Upper lobe of left lung (tissue), 6 donors: ENCODE measurements at regions not wholly inside any gene's neighbourhood (a gene's known extent, or its start where the extent isn't known, plus 50 kb on each side); places are given as distances from the start of the nearest gene placed in this dataset.

Source experiments
- ATAC-seq, 2 donors: fragments of 200-7000 bp; cut with Tn5 transposase; one replicate each; pipeline ENCODE4 v1.9.1; 2022; ENCODE audit warnings: mild to moderate bottlenecking in 2 of 2, moderate library complexity in 2 of 2; ENCODE audit not compliant: low FRiP score in 2 of 2
- DNase-seq, 2 donors: peaks; one replicate each; pipeline ENCODE4 v3.0.0-alpha.2; 2019 to 2020
- H3K27ac ChIP-seq, 4 donors: fragments of 200-600 bp; sonication (generic); one replicate each; pipeline ENCODE4 v1.5.1; 2016 to 2019
- H3K27me3 ChIP-seq, 4 donors: fragments of 200-600 bp; sonication (generic); one replicate each; pipeline ENCODE4 v1.5.1; 2017 to 2019
- H3K36me3 ChIP-seq, 4 donors: fragments of 200-600 bp; sonication (generic); one replicate each; pipeline ENCODE4 v1.5.1; 2016 to 2019
- H3K4me1 ChIP-seq, 4 donors: fragments of 200-600 bp; sonication (generic); one replicate each; pipeline ENCODE4 v1.5.1; 2018 to 2019
- H3K4me3 ChIP-seq, 4 donors: fragments of 200-600 bp; sonication (generic); one replicate each; pipeline ENCODE4 v1.5.1; 2017 to 2019; ENCODE audit warnings: mild to moderate bottlenecking in 2 of 4, moderate library complexity in 1 of 4
- H3K9me3 ChIP-seq, 4 donors: fragments of 200-600 bp; sonication (generic); one replicate each; pipeline ENCODE4 v1.5.1; 2018 to 2019
- CTCF ChIP-seq, 6 experiments: fragments of 450-650 bp in 4 of 6; fragments of 200-600 bp in 2 of 6; sonication (generic) in 2 of 6; IDR thresholded peaks; one replicate each; pipeline ENCODE4 v1.5.1; 2016 to 2019; ENCODE audit warnings: antibody characterized with exemption in 6 of 6
- EP300 ChIP-seq, 4 donors: sonication (generic); formaldehyde crosslinking; IDR thresholded peaks; one replicate each; pipeline ENCODE4 v1.5.1; 2017; ENCODE audit warnings: antibody characterized with exemption in 4 of 4, control low read depth in 2 of 4
- POLR2A ChIP-seq, 4 donors: fragments of 450-650 bp; IDR thresholded peaks; one replicate each; pipeline ENCODE4 v1.5.1; 2016 to 2017; ENCODE audit warnings: antibody characterized with exemption in 4 of 4, mild to moderate bottlenecking in 2 of 4
- POLR2AphosphoS5 ChIP-seq, 2 donors: sonication (generic); formaldehyde crosslinking; IDR thresholded peaks; one replicate each; pipeline ENCODE4 v1.5.1; 2017; ENCODE audit warnings: antibody characterized with exemption in 2 of 2
- WGBS, 2 donors: methylation state at CpG; one replicate each; pipeline ENCODE4 v1.1.5; 2017 to 2018; 5-methylcytosine and 5-hydroxymethylcytosine counted together
- donor health status: DM: no; HTN: no; CAD: no; lungs with moderate emphysema.
- donor health status: DM: no; HTN: yes; CAD: no; lungs with severe emphysema.

- Histone ChIP-seq H3K27me3 (no peaks in the 10 kb centered on the region), H3K36me3 (no peaks in the 10 kb centered on the region), H3K27ac (no peak overlapping the region), H3K4me1 (no peaks in the 10 kb centered on the region), H3K9me3 (no peaks in the 10 kb centered on the region), H3K4me3 (no peak overlapping the region)
- no peak for TF ChIP-seq CTCF (IDR thresholded peaks at IDR 0.05)
- TF ChIP-seq POLR2A (IDR thresholded peaks at IDR 0.05), result no peak
- no peak for TF ChIP-seq EP300 (IDR thresholded peaks at IDR 0.05)
- no peak for TF ChIP-seq POLR2AphosphoS5 (IDR thresholded peaks at IDR 0.05)
- DNase-seq (no peak), ATAC-seq (no peak)
- 68 to 88% methylated on average over 4 of the region's 4 CpGs for WGBS, 2 donors
These were observed 433.4 kb upstream of the NFE2L3 start for GRCh38 chr7:25718596-25718995.

- Histone ChIP-seq H3K27ac (no peak overlapping the region), H3K27me3 (no peaks in the 10 kb centered on the region), H3K4me1 (no peaks in the 10 kb centered on the region), H3K4me3 (no peak overlapping the region), H3K36me3 (no peaks in the 10 kb centered on the region), H3K9me3 (no peaks in the 10 kb centered on the region)
- no peak for TF ChIP-seq POLR2A (IDR thresholded peaks at IDR 0.05)
- TF ChIP-seq EP300 (IDR thresholded peaks at IDR 0.05), result no peak
- TF ChIP-seq POLR2AphosphoS5 (IDR thresholded peaks at IDR 0.05), result no peak
- TF ChIP-seq CTCF (IDR thresholded peaks at IDR 0.05), result no peak
- DNase-seq (no peak), ATAC-seq (no peak)
- 94% methylated on average over 5 of the region's 5 CpGs for WGBS, 2 donors
These were observed 432.7 kb upstream of the NFE2L3 start for GRCh38 chr7:25719190-25719896.

- Histone ChIP-seq H3K4me3 (no peak overlapping the region), H3K9me3 (no peaks in the 10 kb centered on the region), H3K36me3 (no peaks in the 10 kb centered on the region), H3K27me3 (no peaks in the 10 kb centered on the region), H3K27ac (no peak overlapping the region), H3K4me1 (no peaks in the 10 kb centered on the region)
- ATAC-seq (no peak), DNase-seq (no peak)
- WGBS, 2 donors, result 53 to 67% methylated on average over 2 of the region's 2 CpGs
- TF ChIP-seq CTCF (IDR thresholded peaks at IDR 0.05) (peak in 1 of 6 experiments; percentile 6), EP300 (IDR thresholded peaks at IDR 0.05) (no peak)
These were observed 431.6 kb upstream of the NFE2L3 start for GRCh38 chr7:25720427-25720826.

- WGBS, 2 donors, result 50 to 58% methylated on average over 1 of the region's 1 CpG
- no peaks in the 10 kb centered on the region for H3K27me3 ChIP-seq
- H3K9me3 ChIP-seq, result no peaks in the 10 kb centered on the region
- peaks cover 0 to 7% (median 0%) of the 10 kb centered on the region in 4 donors for H3K4me1 ChIP-seq
- TF ChIP-seq POLR2A (IDR thresholded peaks at IDR 0.05), result no peak
- TF ChIP-seq EP300 (IDR thresholded peaks at IDR 0.05), result no peak
- TF ChIP-seq CTCF (IDR thresholded peaks at IDR 0.05), result no peak
- no peak for TF ChIP-seq POLR2AphosphoS5 (IDR thresholded peaks at IDR 0.05)
- DNase-seq (no peak), ATAC-seq (no peak)
- H3K4me3 ChIP-seq, result no peak overlapping the region
- H3K27ac ChIP-seq, result no peak overlapping the region
- no peaks in the 10 kb centered on the region for H3K36me3 ChIP-seq
These were observed 429.1 kb upstream of the NFE2L3 start for GRCh38 chr7:25722856-25723255.

GRCh38 chr7:25725451-25725850, 426.5 kb upstream of the NFE2L3 start:
- no peaks in the 10 kb centered on the region for H3K9me3 ChIP-seq
- no peak for TF ChIP-seq CTCF (IDR thresholded peaks at IDR 0.05)
- TF ChIP-seq POLR2AphosphoS5 (IDR thresholded peaks at IDR 0.05), result peak in 1 of 2 donors; percentile 58
- TF ChIP-seq POLR2A (IDR thresholded peaks at IDR 0.05), result no peak
- TF ChIP-seq EP300 (IDR thresholded peaks at IDR 0.05), result peak in 1 of 4 donors; percentile 34
- H3K4me3 ChIP-seq, result no peak overlapping the region
- ATAC-seq, result peak in 1 of 2 donors; percentile 41
- no peak for DNase-seq
- no peaks in the 10 kb centered on the region for H3K36me3 ChIP-seq
- no peaks in the 10 kb centered on the region for H3K27me3 ChIP-seq
- WGBS, 2 donors, result 55 to 64% methylated on average over 2 of the region's 2 CpGs
- H3K27ac ChIP-seq, result peak overlapping the region in 2 of 4 donors; percentile 2 to 54
- peaks cover 0 to 7% (median 0%) of the 10 kb centered on the region in 4 donors for H3K4me1 ChIP-seq
